HCT116 (cell line): ENCODE measurements at regions not wholly inside any gene's neighbourhood (a gene's known extent, or its start where the extent isn't known, plus 50 kb on each side); places are given as distances from the start of the nearest gene placed in this dataset.

Source experiments
- CEBPB ChIP-seq: IDR thresholded peaks from 2 replicates; pipeline ENCODE4 v1.6.1; 2012; ENCODE audit warnings: low read depth
- YY1 ChIP-seq: IDR thresholded peaks from 2 replicates; pipeline ENCODE4 v1.6.1; 2011; ENCODE audit warnings: low read length, low read depth, moderate library complexity, mild to moderate bottlenecking; ENCODE audit not compliant: insufficient replicate concordance; ENCODE audit errors: extremely low read depth

GRCh38 chr7:36080843-36081242 is 72.2 kb upstream of the EEPD1 start:
- TF ChIP-seq CEBPB: no peak
- TF ChIP-seq YY1: no peak
